Amniotic epithelial cell (primary cell): ENCODE measurements at regions not wholly inside any gene's neighbourhood (a gene's known extent, or its start where the extent isn't known, plus 50 kb on each side); places are given as distances from the start of the nearest gene placed in this dataset.

Source experiments
- DNase-seq: peaks from one replicate; pipeline ENCODE4 v3.0.0-alpha.2; 2010; ENCODE audit warnings: low read depth

DNA sequence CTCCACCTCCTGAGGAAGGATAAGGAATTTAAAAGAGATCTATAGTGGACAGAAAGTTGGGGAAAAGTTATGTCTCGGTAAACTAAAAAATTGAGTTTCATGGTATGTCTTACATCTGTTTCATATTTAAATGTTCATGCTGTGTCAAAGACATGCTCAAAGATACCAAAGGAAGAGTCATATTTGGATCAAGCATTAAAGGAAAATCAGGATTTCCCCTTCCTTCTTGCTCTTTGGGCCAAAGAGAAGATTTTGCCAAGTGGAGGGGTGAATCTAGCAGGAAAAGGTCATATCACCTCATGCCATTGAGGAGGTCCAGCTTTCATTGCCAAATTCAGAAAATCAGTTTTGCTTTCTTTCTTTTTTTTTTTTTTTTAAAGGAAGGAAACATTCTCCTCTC is 192.4 kb downstream of the OGFRL1 start:
- DNase-seq: no peak

DNA sequence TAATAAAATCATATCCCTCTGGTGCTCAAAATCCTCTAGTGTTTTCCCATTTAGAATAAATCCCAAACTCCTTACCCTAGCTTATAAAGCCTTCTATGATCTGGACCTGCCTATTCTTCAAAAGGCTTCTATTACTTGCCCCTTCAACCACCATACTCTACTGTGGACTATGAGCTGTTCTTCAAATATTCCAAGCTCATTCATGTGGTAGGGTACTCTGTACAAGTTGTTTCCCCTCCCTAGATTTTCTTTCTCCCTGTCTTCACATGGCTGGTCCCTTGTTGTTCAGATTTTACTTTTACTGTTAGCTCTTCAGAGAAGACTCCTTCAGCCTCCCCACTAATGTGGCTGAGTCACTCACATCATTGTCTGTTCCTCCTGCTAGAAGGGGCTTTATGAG is 193.2 kb downstream of the OGFRL1 start:
- no peak for DNase-seq

DNA sequence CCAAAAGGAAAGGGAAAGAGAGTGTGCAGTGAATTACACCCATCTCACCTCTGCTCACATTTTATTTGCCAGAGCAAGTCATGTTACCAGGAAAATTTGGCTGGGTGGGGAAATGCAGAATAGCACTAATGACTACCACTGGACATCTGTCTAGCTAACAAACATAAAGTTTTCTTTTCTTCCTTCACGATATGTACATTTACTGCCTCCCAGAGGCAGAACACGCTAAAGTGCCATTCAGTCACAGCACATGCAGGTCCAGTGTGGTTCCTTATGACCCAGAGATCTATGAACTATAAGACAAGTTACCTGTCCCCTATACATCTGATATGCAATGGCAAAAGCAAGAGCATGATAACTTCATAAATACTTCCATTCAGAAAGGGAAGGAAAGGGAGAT is 194.1 kb downstream of the OGFRL1 start:
- DNase-seq: peak; percentile 50

DNA sequence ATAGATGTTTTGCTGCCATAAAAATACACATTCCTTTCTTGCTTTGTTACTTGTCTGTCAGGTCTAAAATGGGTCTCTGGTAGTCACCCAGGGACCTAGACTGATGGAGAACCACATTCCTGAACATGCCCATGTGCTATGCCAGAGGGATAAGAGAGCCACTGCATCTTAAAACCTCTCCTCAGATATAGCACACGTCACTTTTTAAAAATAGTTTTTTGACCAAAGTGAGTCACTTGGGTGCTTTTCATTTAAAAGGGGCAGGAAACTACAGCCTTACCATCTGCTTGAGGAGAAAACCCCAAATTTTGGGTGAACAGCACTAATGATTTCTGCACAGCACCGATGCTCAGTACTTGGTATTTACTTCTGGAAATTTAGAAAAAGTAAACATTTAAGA is 197.8 kb downstream of the OGFRL1 start:
- no peak for DNase-seq

- DNase-seq: no peak
Measured at GRCh38 chr6:71488186-71488585, 199.6 kb downstream of the OGFRL1 start.

DNA sequence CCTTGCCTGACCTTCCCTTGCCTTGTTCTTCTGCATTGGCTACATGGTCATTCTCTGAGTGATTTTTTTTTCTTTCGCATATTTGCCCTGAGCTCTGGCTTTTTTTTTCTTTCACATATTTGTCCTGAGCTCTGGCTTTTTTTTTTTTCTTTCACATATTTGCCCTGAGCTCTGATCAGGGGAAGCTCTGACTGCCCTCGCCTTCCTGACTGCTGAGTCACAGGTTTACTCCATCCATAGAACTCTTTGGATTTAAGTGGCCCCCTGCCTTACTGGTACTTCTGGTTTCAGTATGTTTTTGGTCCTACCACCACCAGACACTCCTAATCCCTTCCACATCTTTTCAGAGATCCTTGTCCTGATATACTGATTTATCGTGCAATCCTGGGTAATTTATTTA is 201.1 kb downstream of the OGFRL1 start:
- DNase-seq: peak; percentile 98

DNA sequence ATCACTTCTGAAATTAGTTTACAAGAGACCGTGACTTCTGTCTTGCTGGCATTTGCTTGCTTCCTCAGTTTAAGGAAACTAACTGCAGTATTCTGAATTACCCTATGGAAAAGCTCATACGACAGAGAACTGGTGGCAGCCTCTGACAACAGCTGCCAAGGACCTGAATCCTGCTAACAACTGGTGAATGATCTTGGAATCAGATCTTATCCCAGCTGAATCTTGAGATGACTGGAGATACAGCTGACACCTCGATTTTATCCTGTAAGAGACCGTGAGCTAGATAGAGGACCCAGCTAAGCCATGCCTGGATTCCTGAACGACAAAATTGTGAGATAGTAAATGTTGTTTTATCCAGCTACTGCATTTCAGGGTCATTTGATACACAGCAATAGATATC is 202.3 kb downstream of the OGFRL1 start:
- no peak for DNase-seq

DNA sequence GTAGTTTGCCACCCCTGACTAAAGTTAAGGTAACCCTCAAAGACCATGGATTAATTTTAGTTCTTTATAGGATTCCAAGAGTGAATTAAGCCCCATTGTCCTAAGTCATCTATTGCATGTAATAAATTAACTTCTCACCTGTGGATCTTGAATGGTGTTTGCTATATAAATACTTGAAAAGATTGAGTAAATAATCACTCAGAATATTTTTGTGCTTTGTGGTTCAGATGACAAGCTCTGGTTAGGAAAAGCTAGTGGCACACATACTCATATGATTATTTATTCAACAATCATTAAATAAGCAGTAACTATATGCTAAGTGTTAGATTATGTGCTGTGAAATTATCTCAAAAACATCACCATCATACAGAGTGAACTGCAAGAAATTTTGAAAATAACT is 203.2 kb downstream of the OGFRL1 start:
- no peak for DNase-seq

DNA sequence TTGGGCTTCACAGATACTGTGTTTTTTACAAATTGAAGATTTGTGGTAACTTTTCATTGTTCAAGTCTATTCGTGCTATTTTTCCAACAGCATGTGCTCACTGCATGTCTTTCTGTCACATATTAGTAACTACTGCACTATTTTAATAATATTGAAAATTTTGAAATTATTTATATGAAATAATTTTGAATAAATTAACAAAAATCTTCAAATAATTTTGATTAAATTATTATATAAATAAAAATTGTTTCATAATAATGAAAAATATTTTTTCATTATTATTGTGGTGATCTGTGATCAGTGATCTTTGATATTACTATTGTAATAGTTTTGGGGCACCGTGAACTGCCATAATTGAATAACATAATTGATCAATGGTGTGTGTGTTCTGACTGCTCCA is 204.1 kb downstream of the OGFRL1 start:
- DNase-seq: no peak

DNA sequence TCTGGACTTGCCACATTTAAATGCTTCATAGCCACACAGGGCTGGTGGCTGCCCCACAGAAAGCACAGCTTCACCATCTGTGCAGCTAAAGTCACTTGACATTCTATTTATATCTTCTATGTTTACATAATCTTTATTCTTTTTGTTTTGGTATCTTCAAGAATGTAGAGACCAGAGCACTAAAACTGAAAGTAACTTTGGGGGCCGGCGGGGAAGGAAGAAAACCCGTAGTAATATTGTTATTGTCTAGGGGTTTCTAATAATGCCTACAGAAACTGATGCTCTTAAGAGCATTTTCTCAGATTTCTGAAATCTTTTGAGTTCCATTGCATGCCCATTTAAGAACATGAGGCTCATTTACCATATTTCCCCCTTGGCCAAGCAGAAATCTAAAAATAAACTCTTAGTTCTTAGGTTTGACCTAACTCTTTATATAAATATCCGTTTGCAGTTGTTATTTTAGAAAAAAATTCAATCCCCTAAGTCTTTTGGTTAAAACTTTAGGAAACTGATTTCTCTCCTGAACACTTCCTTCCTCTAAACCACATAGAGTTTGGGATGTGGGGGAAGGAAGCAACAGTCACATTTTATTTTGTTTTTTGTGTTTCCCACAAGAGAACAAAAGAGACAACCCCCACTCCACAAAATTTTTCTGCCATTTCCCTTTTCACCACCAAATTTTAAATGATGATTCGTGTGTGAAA is 207.6 kb downstream of the OGFRL1 start:
- DNase-seq: no peak

- DNase-seq: no peak
Measured at GRCh38 chr6:71496722-71497033, 208.1 kb downstream of the OGFRL1 start.

- DNase-seq: no peak
Measured at GRCh38 chr6:71498638-71499037, 210.0 kb downstream of the OGFRL1 start.

- no peak for DNase-seq
Measured at GRCh38 chr6:71499667-71500066, 211.1 kb downstream of the OGFRL1 start.

DNA sequence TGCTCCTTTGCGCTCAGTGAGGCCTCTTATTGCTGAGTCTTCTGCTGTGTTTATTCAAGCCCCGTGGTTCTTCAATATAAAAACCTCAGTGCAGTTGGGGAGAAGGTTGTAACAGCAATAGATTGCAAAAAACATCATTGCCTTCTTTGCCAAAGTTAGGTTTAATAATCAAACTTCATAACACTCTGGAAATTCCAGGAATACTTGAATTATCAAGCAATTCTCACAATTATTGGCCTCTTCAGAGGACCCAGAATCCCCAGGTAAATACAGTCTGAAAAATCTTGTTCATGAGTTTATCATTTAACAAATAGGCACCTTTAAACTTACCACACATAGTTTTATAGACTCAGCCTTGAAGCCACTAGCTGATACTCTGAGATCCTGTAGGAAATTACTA is 213.6 kb downstream of the OGFRL1 start:
- DNase-seq: no peak

DNA sequence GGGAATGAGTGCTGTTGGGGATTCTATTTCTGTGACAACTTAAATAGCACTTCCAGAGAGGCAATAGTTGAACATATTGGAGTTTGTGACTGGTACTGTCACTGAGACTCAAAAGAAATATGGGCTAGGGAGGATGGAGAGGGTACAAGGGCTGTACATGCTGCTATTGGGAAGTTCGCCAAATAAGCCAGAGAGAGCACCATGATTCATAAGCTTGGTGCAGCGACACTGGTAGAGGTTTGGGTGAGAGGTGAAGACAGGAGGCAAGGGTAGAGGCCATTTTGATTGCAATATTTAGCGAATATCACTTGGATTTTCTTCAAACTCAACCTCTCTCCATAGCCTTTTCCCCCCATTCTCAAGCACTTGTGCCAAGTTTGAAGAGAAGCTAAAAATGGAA is 214.3 kb downstream of the OGFRL1 start:
- DNase-seq: no peak

- DNase-seq: no peak
Measured at GRCh38 chr6:71507183-71507582, 218.6 kb downstream of the OGFRL1 start.

DNA sequence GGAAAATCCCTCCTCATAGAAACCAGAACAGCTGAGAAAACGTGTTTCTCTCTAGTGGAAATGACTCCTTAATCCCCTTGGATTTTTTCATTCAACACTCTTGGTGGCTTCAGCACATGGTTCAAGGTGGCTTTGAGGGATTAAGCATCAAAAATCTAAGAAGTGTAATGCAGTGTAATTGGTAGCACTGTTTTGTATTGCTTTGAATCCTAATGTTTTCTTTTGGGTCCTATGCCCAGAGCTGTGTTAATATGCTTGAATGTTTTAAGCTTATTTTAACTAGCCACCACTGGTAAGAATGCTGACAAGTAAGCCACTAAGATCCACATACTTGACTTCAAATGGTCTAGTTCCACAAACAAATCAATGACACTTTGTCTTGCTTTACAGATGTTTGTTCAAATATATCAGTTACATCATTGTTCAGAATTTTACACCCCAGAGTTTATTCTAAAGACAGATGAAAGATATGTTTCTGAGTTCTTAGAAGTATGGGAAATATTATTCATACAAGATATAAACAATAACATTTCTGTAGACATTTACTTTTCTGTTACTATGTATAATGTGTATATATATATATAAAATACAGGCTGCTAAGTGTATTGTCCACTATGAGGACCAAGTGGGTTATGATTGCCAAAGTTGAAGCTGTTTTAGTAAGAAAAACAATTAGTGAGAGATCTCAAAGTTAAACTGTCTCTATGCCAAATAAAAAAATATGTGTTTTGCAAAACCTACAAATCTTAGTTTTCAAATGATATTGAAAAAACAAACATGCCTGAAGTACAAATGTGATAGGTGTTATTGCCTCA is 220.8 kb downstream of the OGFRL1 start:
- DNase-seq: no peak

DNA sequence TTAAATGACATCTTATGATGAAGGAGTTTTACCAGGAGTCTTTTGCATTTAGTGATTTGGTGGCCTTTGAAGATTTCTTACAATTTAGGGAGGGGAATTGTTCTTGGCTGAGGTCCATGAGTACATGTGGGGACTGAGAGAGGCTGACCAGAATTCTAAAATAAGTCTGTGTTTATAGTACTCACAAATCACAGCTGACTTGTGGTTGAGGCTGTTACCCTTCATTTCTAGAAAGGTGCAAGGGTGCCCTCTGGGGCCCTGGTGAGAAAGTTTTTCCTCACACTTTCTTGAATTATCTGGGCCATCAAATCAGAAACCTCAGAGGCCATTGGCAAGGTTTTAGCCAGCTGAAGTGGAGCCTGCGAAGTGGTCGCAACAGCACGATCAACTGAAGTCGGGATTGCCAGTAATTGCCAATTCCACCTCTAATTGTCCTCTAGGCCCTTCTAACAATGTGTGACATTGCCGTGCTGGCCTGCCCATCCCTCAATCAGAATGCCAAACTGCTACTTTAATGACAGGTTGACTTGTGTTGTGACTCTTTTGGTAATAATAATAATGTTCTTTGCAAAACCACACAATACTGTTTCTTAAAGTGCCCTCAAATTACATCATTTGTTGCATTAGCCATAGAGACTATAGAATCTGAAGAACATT is 221.6 kb downstream of the OGFRL1 start:
- peak; percentile 73 for DNase-seq

DNA sequence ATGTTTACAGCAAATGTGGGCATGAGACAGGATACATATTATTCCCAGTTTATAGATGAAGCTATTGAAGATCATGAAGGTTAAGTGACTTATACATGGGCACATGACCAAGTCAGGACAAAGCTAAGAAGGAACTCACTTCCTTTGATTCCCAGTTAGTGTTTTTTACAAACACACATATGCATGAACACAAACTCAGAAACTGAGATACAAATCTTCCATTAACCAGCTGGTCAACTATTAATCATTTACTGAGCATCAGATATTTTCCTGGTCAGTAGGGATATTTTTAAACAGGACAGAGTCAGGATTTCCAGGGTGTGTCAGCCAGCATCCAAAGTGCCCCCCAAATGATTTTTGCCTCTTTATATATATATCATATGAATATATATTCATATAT is 222.2 kb downstream of the OGFRL1 start:
- DNase-seq: no peak

GRCh38 chr6:71512256-71512655 is 223.6 kb downstream of the OGFRL1 start:
- DNase-seq: no peak

- no peak for DNase-seq
Measured at GRCh38 chr6:71513036-71513435, 224.4 kb downstream of the OGFRL1 start.

- DNase-seq: no peak
Measured at GRCh38 chr6:71523548-71523947, 234.9 kb downstream of the OGFRL1 start.

- DNase-seq: no peak
Measured at GRCh38 chr6:71524201-71524600, 235.6 kb downstream of the OGFRL1 start.
